ENCODE measurements at regions not wholly inside any gene's neighbourhood (a gene's known extent, or its start where the extent isn't known, plus 50 kb on each side); places are given as distances from the start of the nearest gene placed in this dataset.
A peak's percentile ranks its signal among the peaks of the same experiment; 100 is the strongest.
"Not testable (repeated sequence)": the region's sequence is repeated elsewhere in the genome, so short reads cannot be mapped to it uniquely, and the experiment has no call there.

- DNase-seq: no peak
These were observed 400.2 kb downstream of the TMEM121 start for GRCh38 chr14:105926373-105927095.

- no peak for DNase-seq
These were observed 401.0 kb downstream of the TMEM121 start for GRCh38 chr14:105927096-105928060.

- DNase-seq: not testable (repeated sequence)
These were observed 402.1 kb downstream of the TMEM121 start for GRCh38 chr14:105928171-105929111.

GRCh38 chr14:105929327-105930081, 403.1 kb downstream of the TMEM121 start:
- no peak for DNase-seq

- no peak for DNase-seq
These were observed 404.2 kb downstream of the TMEM121 start for GRCh38 chr14:105930572-105930971.

GRCh38 chr14:105931808-105932483, 405.6 kb downstream of the TMEM121 start:
- peak in 2 of 3 experiments; percentile 45 to 82 for DNase-seq

- DNase-seq: no peak
These were observed 406.9 kb downstream of the TMEM121 start for GRCh38 chr14:105933238-105933637.

GRCh38 chr14:105935384-105935783, 409.0 kb downstream of the TMEM121 start:
- DNase-seq: no peak

- no peak for DNase-seq
These were observed 411.1 kb downstream of the TMEM121 start for GRCh38 chr14:105937253-105938054.

- no peak for DNase-seq
These were observed 411.9 kb downstream of the TMEM121 start for GRCh38 chr14:105938055-105938863.

- no peak for DNase-seq
These were observed 412.6 kb downstream of the TMEM121 start for GRCh38 chr14:105938959-105939358.

GRCh38 chr14:105939810-105940508, 413.6 kb downstream of the TMEM121 start:
- no peak for DNase-seq

GRCh38 chr14:105940534-105941225, 414.3 kb downstream of the TMEM121 start:
- DNase-seq: no peak

- DNase-seq: no peak
These were observed 415.1 kb downstream of the TMEM121 start for GRCh38 chr14:105941226-105942166.

- DNase-seq: not testable (repeated sequence)
These were observed 416.3 kb downstream of the TMEM121 start for GRCh38 chr14:105942725-105943124.

- no peak for DNase-seq
These were observed 417.7 kb downstream of the TMEM121 start for GRCh38 chr14:105943973-105944602.
